Kidney (tissue), 13 donors: ENCODE measurements at regions not wholly inside any gene's neighbourhood (a gene's known extent, or its start where the extent isn't known, plus 50 kb on each side); places are given as distances from the start of the nearest gene placed in this dataset.

ENCODE experiments used
- DNase-seq, 5 donors: peaks; one replicate each; pipeline ENCODE4 v3.0.0-alpha.2; 2013 to 2020
- FAIRE-seq: peaks from 2 replicates; lab custom pipeline; 2012; peaks lifted over from hg19 to GRCh38; lab: Jason Lieb, UNC
- H3K27ac ChIP-seq, 2 donors: one replicate each; pipeline ENCODE4 v1.7.0; 2013; ENCODE audit warnings: low read depth in 2 of 2, low read length in 2 of 2, inconsistent platforms in 1 of 2
- H3K27me3 ChIP-seq: one replicate; pipeline ENCODE4 v1.7.1; 2013; ENCODE audit warnings: low read length, inconsistent platforms; ENCODE audit not compliant: control insufficient read depth, insufficient read depth
- H3K36me3 ChIP-seq, 3 donors: one replicate each; pipeline versions ENCODE4 v1.7.0 to v1.7.1; 2013; ENCODE audit warnings: low read length in 3 of 3, control low read depth in 1 of 3, inconsistent platforms in 1 of 3; ENCODE audit not compliant: insufficient read depth in 3 of 3, control insufficient read depth in 2 of 3
- H3K4me1 ChIP-seq, 3 donors: one replicate each; pipeline versions ENCODE4 v1.7.0 to v1.7.1; 2013; ENCODE audit warnings: low read length in 3 of 3, inconsistent platforms in 1 of 3, low read depth in 1 of 3; ENCODE audit not compliant: control insufficient read depth in 2 of 3, insufficient read depth in 2 of 3
- H3K4me3 ChIP-seq, 3 donors: one replicate each; pipeline versions ENCODE4 v1.7.0 to v1.8.1; 2013; ENCODE audit warnings: low read length in 3 of 3, control low read depth in 1 of 3, inconsistent platforms in 1 of 3
- H3K9ac ChIP-seq, 3 donors: one replicate each; pipeline versions ENCODE4 v1.7.0 to v1.7.1; 2013; ENCODE audit warnings: low read length in 3 of 3, control low read depth in 1 of 3, inconsistent platforms in 1 of 3
- H3K9me3 ChIP-seq, 3 donors: one replicate each; pipeline versions ENCODE4 v1.7.0 to v1.7.1; 2013; ENCODE audit warnings: low read length in 3 of 3, control low read depth in 1 of 3, inconsistent platforms in 1 of 3; ENCODE audit not compliant: control insufficient read depth in 2 of 3, insufficient read depth in 1 of 3
- CTCF ChIP-seq: IDR thresholded peaks from 3 replicates; pipeline ENCODE4 v1.5.1; 2012; ENCODE audit warnings: mild to moderate bottlenecking, moderate library complexity, borderline replicate concordance; ENCODE audit not compliant: insufficient read depth; ENCODE audit errors: extremely low read depth
- intact Hi-C: fragments of 100-400 bp; cut with DNase I; formaldehyde crosslinking; loops from one replicate; pipeline ENCODE4 v1.11.1; 2022
- donor health status: control.
- donor health status: control.
- donor health status: control.
- donor health status: control.
- donor health status: control.
- donor health status: DM: yes; HTN: yes; CAD: no.
- donor health status: Normal renal cell carcinoma (clear cell type).

GRCh38 chr16:8464979-8465378 lies 125.3 kb downstream of the TMEM114 start:
- Histone ChIP-seq H3K27ac (no peak overlapping the region), H3K9ac (no peak overlapping the region), H3K4me1 (no peaks in the 10 kb centered on the region), H3K36me3 (no peaks in the 10 kb centered on the region), H3K4me3 (no peak overlapping the region), H3K27me3 (no peaks in the 10 kb centered on the region), H3K9me3 (no peaks in the 10 kb centered on the region)
- no peak for TF ChIP-seq CTCF
- FAIRE-seq: no peak
- intact Hi-C loops: no loop called here
- DNase-seq: no peak

- DNase-seq: no peak
- Histone ChIP-seq H3K27ac (no peak overlapping the region), H3K9me3 (no peaks in the 10 kb centered on the region), H3K9ac (no peak overlapping the region), H3K4me1 (no peaks in the 10 kb centered on the region), H3K36me3 (no peaks in the 10 kb centered on the region), H3K27me3 (no peaks in the 10 kb centered on the region), H3K4me3 (no peak overlapping the region)
- TF ChIP-seq CTCF: no peak
- no peak for FAIRE-seq
- intact Hi-C loops: no loop called here
Measured at GRCh38 chr16:8459085-8459733, 131.1 kb downstream of the TMEM114 start.

GRCh38 chr16:8458481-8459046 lies 131.7 kb downstream of the TMEM114 start:
- Histone ChIP-seq H3K27ac (no peak overlapping the region), H3K9me3 (no peaks in the 10 kb centered on the region), H3K36me3 (no peaks in the 10 kb centered on the region), H3K4me3 (no peak overlapping the region), H3K27me3 (no peaks in the 10 kb centered on the region), H3K9ac (no peak overlapping the region), H3K4me1 (no peaks in the 10 kb centered on the region)
- no peak for TF ChIP-seq CTCF
- FAIRE-seq: no peak
- intact Hi-C loops: no loop called here
- peak in 2 of 5 donors; percentile 0 for DNase-seq
